Naive B cell (primary cell): ENCODE measurements at regions not wholly inside any gene's neighbourhood (a gene's known extent, or its start where the extent isn't known, plus 50 kb on each side); places are given as distances from the start of the nearest gene placed in this dataset.
A peak's percentile ranks its signal among the peaks of the same experiment; 100 is the strongest.

ENCODE experiments used
- ATAC-seq, 2 donors: fragments of 150-1000 bp; cut with Tn5 transposase; 2 replicates each; pipeline ENCODE4 v1.10.0; 2021; ENCODE audit warnings: low read depth in 2 of 2, mild to moderate bottlenecking in 2 of 2, moderate library complexity in 2 of 2
- DNase-seq: peaks from one replicate; pipeline ENCODE4 v3.0.0; 2022
- H3K27ac Mint-ChIP-seq, 6 donors: one replicate each; pipeline ENCODE4 v1.8.0; 2020 to 2022; ENCODE audit warnings: mild to moderate bottlenecking in 6 of 6, mixed read lengths in 6 of 6, moderate library complexity in 5 of 6, inconsistent platforms in 2 of 6
- H3K27me3 Mint-ChIP-seq, 3 donors: one replicate each; pipeline ENCODE4 v1.8.0; 2021 to 2022; ENCODE audit warnings: mixed read lengths in 3 of 3, mild to moderate bottlenecking in 1 of 3
- H3K36me3 Mint-ChIP-seq, 2 donors: one replicate each; pipeline ENCODE4 v1.8.0; 2020 to 2022; ENCODE audit warnings: mixed read lengths in 2 of 2, inconsistent platforms in 1 of 2, mild to moderate bottlenecking in 1 of 2
- H3K4me1 Mint-ChIP-seq, 3 donors: one replicate each; pipeline ENCODE4 v1.8.0; 2020 to 2022; ENCODE audit warnings: mixed read lengths in 3 of 3, inconsistent platforms in 1 of 3, mild to moderate bottlenecking in 1 of 3, moderate library complexity in 1 of 3
- H3K4me3 Mint-ChIP-seq, 8 donors: one replicate each; pipeline ENCODE4 v1.8.0; 2020 to 2022; ENCODE audit warnings: mild to moderate bottlenecking in 8 of 8, mixed read lengths in 8 of 8, moderate library complexity in 8 of 8, inconsistent platforms in 2 of 8
- H3K9me3 Mint-ChIP-seq, 7 donors: one replicate each; pipeline ENCODE4 v1.8.0; 2020 to 2022; ENCODE audit warnings: mixed read lengths in 7 of 7, mild to moderate bottlenecking in 5 of 7, inconsistent platforms in 2 of 7, moderate library complexity in 1 of 7

GRCh38 chr18:60110836-60111235 is 211.0 kb downstream of the PMAIP1 start:
- Mint-ChIP-seq H3K27me3 (peaks cover 0 to 4% (median 1%) of the 10 kb centered on the region in 3 donors), H3K27ac (no peak overlapping the region), H3K4me3 (no peak overlapping the region), H3K4me1 (no peaks in the 10 kb centered on the region), H3K36me3 (no peaks in the 10 kb centered on the region), H3K9me3 (peaks cover 0 to 3% (median 0%) of the 10 kb centered on the region in 7 donors)
- ATAC-seq: no peak
- DNase-seq: no peak

GRCh38 chr18:60100778-60101177 is 201.0 kb downstream of the PMAIP1 start:
- H3K4me3 Mint-ChIP-seq: no peak overlapping the region
- DNase-seq (no peak), ATAC-seq (no peak)
- H3K27me3 Mint-ChIP-seq: peaks cover 0 to 4% (median 0%) of the 10 kb centered on the region in 3 donors
- H3K9me3 Mint-ChIP-seq: no peaks in the 10 kb centered on the region
- no peaks in the 10 kb centered on the region for H3K36me3 Mint-ChIP-seq
- H3K4me1 Mint-ChIP-seq: no peaks in the 10 kb centered on the region
- H3K27ac Mint-ChIP-seq: no peak overlapping the region

GRCh38 chr18:60099709-60100108 is 199.9 kb downstream of the PMAIP1 start:
- peaks cover 0 to 4% (median 0%) of the 10 kb centered on the region in 3 donors for H3K27me3 Mint-ChIP-seq
- no peaks in the 10 kb centered on the region for H3K36me3 Mint-ChIP-seq

DNA sequence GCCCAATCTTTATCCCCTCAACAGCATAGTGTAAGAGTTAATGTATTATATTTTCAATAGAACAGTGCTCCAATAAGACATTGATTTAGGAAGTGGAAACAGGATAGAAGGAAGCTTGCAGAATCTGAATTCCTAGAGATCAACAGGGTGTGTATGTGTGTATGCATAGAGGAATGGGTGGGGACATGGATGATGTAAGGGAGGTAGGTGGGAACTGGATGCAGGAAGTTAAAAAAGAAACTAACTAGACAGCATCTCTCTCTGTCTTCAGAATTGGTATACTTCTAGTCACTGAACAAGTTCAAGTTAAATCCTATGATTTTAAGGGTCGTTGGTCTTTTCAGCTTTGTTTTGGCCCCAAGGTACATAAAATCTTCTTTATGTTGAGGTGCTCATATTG is 196.6 kb downstream of the PMAIP1 start:
- H3K27me3 Mint-ChIP-seq: peaks cover 4 to 7% (median 5%) of the 10 kb centered on the region in 3 donors
- H3K4me1 Mint-ChIP-seq: no peaks in the 10 kb centered on the region
- H3K9me3 Mint-ChIP-seq: peaks cover 0 to 8% (median 0%) of the 10 kb centered on the region in 7 donors
- ATAC-seq (no peak), DNase-seq (no peak)
- H3K4me3 Mint-ChIP-seq: no peak overlapping the region
- H3K36me3 Mint-ChIP-seq: no peaks in the 10 kb centered on the region
- H3K27ac Mint-ChIP-seq: peak overlapping the region in 1 of 6 donors; percentile 3

More at GRCh38 chr18:60099709-60100108, 199.9 kb downstream of the PMAIP1 start:
- DNase-seq: no peak
- H3K4me1 Mint-ChIP-seq: no peaks in the 10 kb centered on the region
- no peak for ATAC-seq
- H3K27ac Mint-ChIP-seq: no peak overlapping the region
- no peak overlapping the region for H3K4me3 Mint-ChIP-seq
- no peaks in the 10 kb centered on the region for H3K9me3 Mint-ChIP-seq

- no peak overlapping the region for H3K27ac Mint-ChIP-seq
- peaks cover 0 to 8% (median 0%) of the 10 kb centered on the region in 7 donors for H3K9me3 Mint-ChIP-seq
- no peak for ATAC-seq
- H3K4me3 Mint-ChIP-seq: no peak overlapping the region
- H3K27me3 Mint-ChIP-seq: peaks cover 0 to 9% (median 8%) of the 10 kb centered on the region in 3 donors
- no peaks in the 10 kb centered on the region for H3K4me1 Mint-ChIP-seq
- DNase-seq: no peak
- no peaks in the 10 kb centered on the region for H3K36me3 Mint-ChIP-seq
Measured at GRCh38 chr18:60092073-60092472, 192.3 kb downstream of the PMAIP1 start.

- Mint-ChIP-seq H3K27me3 (peaks cover 4 to 15% (median 15%) of the 10 kb centered on the region in 3 donors), H3K4me3 (no peak overlapping the region), H3K36me3 (no peaks in the 10 kb centered on the region), H3K4me1 (no peaks in the 10 kb centered on the region), H3K27ac (no peak overlapping the region), H3K9me3 (peaks cover 0 to 8% (median 0%) of the 10 kb centered on the region in 7 donors)
- no peak for DNase-seq
- ATAC-seq: no peak
Measured at GRCh38 chr18:60090170-60090569, 190.4 kb downstream of the PMAIP1 start.

- no peak overlapping the region for H3K4me3 Mint-ChIP-seq
- peaks cover 0 to 11% (median 0%) of the 10 kb centered on the region in 7 donors for H3K9me3 Mint-ChIP-seq
- peaks cover 8 to 15% (median 13%) of the 10 kb centered on the region in 3 donors for H3K27me3 Mint-ChIP-seq
- DNase-seq (no peak), ATAC-seq (no peak)
- H3K4me1 Mint-ChIP-seq: no peaks in the 10 kb centered on the region
- H3K27ac Mint-ChIP-seq: no peak overlapping the region
- H3K36me3 Mint-ChIP-seq: no peaks in the 10 kb centered on the region
Measured at GRCh38 chr18:60082790-60083189, 183.0 kb downstream of the PMAIP1 start.

DNA sequence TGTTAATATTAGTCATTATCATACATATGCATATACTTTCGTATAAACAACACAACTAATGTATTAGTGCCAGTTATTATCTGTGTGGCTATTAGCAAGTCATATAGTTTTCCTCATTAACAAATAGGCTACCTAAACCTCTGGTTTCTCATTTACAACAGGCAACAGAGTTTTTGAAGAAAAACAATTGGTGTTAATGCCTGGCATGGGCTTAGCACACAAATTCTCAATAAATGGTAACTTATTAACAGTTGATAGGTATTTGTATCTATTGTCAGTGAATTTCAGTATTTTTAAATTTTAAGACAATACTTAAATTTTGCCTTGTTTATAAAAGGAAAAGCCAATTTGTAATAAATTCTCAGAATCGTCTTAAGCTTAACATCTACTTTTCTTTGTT is 182.5 kb downstream of the PMAIP1 start:
- Mint-ChIP-seq H3K4me1 (no peaks in the 10 kb centered on the region), H3K4me3 (no peak overlapping the region), H3K9me3 (peaks cover 0 to 16% (median 3%) of the 10 kb centered on the region in 7 donors), H3K36me3 (no peaks in the 10 kb centered on the region), H3K27me3 (peaks cover 8 to 18% (median 18%) of the 10 kb centered on the region in 3 donors), H3K27ac (no peak overlapping the region)
- DNase-seq (no peak), ATAC-seq (no peak)

DNA sequence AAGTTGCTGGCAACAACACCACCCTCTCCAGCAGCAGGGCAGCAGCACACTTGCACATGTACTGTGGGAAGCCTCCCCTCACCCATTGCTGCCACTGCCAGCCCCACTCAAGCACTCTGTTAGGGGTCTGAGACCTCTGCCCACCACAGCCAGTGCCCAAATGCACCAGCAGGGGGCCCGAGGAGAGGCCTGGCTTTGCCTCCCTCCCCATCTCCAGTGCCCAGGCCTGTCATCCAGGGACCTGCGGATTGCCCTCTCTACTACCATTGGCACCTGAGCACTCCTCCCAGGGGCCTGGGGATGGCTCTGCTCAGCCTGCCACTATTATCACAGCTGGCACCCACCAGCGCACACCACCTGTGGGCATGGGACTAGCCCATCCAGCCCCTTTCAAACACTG is 175.7 kb downstream of the PMAIP1 start:
- Mint-ChIP-seq H3K4me1 (no peaks in the 10 kb centered on the region), H3K4me3 (no peak overlapping the region), H3K36me3 (peaks cover 0 to 7% of the 10 kb centered on the region in 2 donors), H3K27ac (no peak overlapping the region), H3K9me3 (peaks cover 7 to 41% (median 15%) of the 10 kb centered on the region in 7 donors), H3K27me3 (peaks cover 16 to 44% (median 21%) of the 10 kb centered on the region in 3 donors)
- no peak for DNase-seq
- ATAC-seq: no peak

DNA sequence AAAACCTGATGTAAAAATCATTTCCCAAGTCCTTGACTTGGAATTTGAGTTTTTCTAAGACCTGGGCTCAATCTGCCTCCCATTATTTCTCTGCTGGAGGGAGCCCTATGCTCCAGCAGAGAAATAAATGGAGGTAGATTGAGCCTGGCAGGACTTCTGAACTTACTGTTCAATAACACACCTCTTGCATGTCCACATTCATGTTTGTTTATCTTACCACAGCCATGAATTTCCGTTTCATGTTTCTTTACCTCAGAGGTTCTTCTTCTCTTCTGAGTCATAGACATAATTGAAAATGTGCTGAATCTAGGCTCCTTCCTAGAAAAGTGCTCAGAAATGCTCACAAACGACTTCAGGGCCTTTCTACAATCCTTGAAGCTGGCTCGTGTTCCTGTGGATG is 170.8 kb downstream of the PMAIP1 start:
- H3K27ac Mint-ChIP-seq: no peak overlapping the region
- H3K4me1 Mint-ChIP-seq: no peaks in the 10 kb centered on the region
- H3K4me3 Mint-ChIP-seq: no peak overlapping the region
- peaks cover 0 to 13% (median 5%) of the 10 kb centered on the region in 7 donors for H3K9me3 Mint-ChIP-seq
- H3K27me3 Mint-ChIP-seq: peaks cover 10 to 28% (median 26%) of the 10 kb centered on the region in 3 donors
- ATAC-seq (no peak), DNase-seq (no peak)
- no peaks in the 10 kb centered on the region for H3K36me3 Mint-ChIP-seq

DNA sequence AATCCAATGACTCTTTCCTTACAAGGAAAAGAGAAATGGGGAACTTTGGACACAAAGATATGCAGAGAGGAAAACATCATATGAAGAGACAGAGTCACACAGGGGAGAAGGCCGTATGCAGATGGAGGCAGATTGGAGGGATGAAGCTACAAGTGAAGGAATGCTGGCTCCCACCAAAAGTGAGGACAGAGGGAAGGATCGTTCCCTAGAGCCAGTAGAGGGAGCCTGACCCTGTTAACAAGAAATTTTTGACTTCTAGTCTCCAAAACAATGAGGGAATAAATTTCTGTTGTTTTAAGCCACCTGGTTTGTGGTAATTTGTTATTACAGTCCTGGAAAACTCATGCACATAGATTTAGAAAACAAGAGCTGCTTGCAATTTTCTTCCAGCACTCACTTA is 169.3 kb downstream of the PMAIP1 start:
- DNase-seq (no peak), ATAC-seq (no peak)
- H3K36me3 Mint-ChIP-seq: no peaks in the 10 kb centered on the region
- H3K9me3 Mint-ChIP-seq: peaks cover 0 to 8% (median 5%) of the 10 kb centered on the region in 7 donors
- no peak overlapping the region for H3K27ac Mint-ChIP-seq
- H3K27me3 Mint-ChIP-seq: peaks cover 16 to 31% (median 18%) of the 10 kb centered on the region in 3 donors
- H3K4me3 Mint-ChIP-seq: no peak overlapping the region
- no peaks in the 10 kb centered on the region for H3K4me1 Mint-ChIP-seq

- Mint-ChIP-seq H3K4me3 (no peak overlapping the region), H3K4me1 (no peaks in the 10 kb centered on the region), H3K27ac (no peak overlapping the region), H3K27me3 (peaks cover 16 to 44% (median 31%) of the 10 kb centered on the region in 3 donors), H3K36me3 (no peaks in the 10 kb centered on the region), H3K9me3 (peaks cover 0 to 5% (median 0%) of the 10 kb centered on the region in 7 donors)
- ATAC-seq (no peak), DNase-seq (no peak)
Measured at GRCh38 chr18:60067426-60068210, 167.8 kb downstream of the PMAIP1 start.

- Mint-ChIP-seq H3K36me3 (no peaks in the 10 kb centered on the region), H3K27me3 (peaks cover 25 to 53% (median 42%) of the 10 kb centered on the region in 3 donors), H3K4me1 (no peaks in the 10 kb centered on the region), H3K9me3 (no peaks in the 10 kb centered on the region), H3K27ac (no peak overlapping the region), H3K4me3 (no peak overlapping the region)
- DNase-seq (no peak), ATAC-seq (no peak)
Measured at GRCh38 chr18:60066219-60066975, 166.6 kb downstream of the PMAIP1 start.

DNA sequence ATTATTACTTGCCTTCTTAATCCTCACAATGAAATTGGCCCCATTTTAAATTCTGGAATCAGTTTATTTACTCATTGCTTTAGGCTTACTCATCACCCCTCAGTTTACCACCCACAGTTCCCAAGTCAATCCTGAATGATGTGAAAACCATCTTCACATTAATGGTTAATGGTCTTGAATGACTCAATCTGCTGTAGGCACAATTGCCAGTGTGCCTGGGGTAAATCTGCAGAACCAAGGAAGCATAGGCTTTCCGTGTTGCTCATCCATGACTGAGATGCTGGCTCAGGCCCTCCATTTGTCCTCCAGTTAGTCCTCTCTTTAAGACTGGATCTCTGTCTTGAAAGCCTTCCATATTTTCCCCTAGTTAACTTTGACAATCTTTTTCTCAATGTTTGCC is 164.5 kb downstream of the PMAIP1 start:
- no peak overlapping the region for H3K4me3 Mint-ChIP-seq
- ATAC-seq (no peak), DNase-seq (no peak)
- no peak overlapping the region for H3K27ac Mint-ChIP-seq
- H3K9me3 Mint-ChIP-seq: peaks cover 0 to 4% (median 0%) of the 10 kb centered on the region in 7 donors
- no peaks in the 10 kb centered on the region for H3K36me3 Mint-ChIP-seq
- peaks cover 30 to 49% (median 49%) of the 10 kb centered on the region in 3 donors for H3K27me3 Mint-ChIP-seq
- no peaks in the 10 kb centered on the region for H3K4me1 Mint-ChIP-seq
